HK-2 (cell line): ENCODE measurements at regions not wholly inside any gene's neighbourhood (a gene's known extent, or its start where the extent isn't known, plus 50 kb on each side); places are given as distances from the start of the nearest gene placed in this dataset.

Experiments used
- DNase-seq: peaks from one replicate; pipeline ENCODE4 v3.0.0-alpha.2; 2018; ENCODE audit not compliant: unreplicated experiment

DNA sequence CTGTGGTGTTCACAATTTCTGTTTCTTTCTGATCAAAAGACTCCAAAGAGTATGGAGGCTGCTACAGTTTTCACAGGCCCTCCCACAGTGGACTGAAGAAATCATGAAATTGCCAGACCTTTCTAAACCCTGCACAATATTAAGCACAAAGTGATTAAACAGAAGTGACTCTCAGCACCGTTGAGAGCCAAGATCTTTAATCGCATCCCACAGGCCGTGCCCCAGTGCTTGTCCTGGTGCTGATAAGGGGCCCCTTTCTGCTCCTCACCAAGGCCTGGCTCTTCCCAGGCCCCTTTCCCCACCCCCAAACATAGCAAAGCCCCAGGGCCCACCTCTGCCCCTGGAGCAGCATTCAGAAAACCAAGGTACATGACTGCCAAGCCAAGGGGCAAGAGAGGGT is 57.4 kb upstream of the BMAL1 start:
- no peak for DNase-seq

DNA sequence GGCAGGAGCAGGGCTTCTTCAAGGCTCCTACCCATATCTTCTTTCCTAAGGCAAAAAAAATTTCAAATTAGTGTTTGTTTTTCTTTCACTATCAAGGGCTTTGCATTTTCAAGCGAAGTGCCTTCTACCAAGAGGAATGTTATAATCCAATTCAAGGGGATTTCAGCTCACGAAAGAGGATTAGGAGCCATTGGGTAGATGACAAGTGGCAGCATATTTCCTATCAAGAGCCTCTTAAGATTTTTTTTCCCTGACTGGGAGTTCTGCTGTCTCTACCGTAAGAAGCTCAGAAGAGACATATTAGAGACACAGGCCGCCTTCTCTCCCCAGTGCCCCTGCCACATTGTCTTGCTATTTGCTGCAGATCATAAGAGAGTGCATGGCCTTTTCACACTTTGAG is 55.9 kb upstream of the BMAL1 start:
- no peak for DNase-seq

DNA sequence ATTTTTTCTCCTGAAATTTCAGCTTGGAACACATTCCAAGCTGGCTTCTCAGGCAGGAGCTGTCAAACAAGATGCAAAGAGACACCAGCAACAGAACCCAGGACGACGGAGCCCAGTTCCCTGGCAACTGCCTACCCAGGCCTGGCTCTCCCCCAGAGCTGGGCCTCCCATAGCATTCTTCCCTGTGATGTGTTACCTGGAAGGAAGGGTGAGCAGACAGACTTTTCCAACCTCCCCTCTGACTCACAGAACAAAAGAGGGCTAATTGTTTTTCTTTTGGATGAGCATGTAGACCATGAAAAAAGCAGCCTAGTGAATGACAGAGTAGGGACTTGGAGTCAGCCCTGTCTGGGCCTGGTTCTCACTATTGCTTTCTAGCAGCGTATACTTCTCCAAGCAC is 55.3 kb upstream of the BMAL1 start:
- DNase-seq = peak; percentile 49

DNA sequence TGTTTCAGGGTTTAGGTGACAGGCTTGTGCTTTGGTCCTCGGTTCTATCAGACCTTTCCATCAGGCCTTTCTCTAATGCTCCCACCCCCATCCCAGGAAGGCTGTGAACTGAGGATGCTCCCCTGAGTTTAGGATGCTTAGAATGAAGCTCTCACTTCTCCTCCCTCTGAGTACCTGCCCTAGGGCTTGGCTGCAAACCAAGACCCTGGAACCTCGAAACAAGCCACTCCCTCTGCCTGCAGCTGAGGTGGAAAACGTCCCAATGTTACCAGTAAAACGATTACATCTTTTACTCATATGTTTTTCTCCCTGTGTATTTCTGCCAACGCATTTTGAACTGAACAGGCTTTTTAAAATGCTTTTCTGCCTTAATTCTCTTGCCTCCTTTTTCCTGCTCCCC is 54.5 kb upstream of the BMAL1 start:
- no peak for DNase-seq

DNA sequence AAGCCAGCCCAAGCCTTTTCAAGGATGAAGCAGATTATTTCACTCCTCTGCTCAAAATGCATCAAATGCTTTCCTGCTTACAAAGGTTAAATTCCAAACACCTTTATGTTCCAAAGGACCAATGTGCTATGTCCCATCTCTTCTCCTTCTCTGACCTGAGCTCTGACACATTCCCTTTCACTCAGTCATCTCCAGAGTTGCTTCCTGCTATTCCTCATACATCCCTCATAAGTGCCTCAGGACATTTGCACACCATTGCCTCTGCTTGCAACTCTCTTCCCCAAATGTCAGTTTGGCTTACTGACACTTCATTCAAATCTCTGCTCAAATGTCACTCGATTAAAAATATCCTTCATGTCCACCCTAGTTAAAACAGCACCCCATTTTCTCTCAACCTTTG is 53.3 kb upstream of the BMAL1 start:
- DNase-seq = no peak

DNA sequence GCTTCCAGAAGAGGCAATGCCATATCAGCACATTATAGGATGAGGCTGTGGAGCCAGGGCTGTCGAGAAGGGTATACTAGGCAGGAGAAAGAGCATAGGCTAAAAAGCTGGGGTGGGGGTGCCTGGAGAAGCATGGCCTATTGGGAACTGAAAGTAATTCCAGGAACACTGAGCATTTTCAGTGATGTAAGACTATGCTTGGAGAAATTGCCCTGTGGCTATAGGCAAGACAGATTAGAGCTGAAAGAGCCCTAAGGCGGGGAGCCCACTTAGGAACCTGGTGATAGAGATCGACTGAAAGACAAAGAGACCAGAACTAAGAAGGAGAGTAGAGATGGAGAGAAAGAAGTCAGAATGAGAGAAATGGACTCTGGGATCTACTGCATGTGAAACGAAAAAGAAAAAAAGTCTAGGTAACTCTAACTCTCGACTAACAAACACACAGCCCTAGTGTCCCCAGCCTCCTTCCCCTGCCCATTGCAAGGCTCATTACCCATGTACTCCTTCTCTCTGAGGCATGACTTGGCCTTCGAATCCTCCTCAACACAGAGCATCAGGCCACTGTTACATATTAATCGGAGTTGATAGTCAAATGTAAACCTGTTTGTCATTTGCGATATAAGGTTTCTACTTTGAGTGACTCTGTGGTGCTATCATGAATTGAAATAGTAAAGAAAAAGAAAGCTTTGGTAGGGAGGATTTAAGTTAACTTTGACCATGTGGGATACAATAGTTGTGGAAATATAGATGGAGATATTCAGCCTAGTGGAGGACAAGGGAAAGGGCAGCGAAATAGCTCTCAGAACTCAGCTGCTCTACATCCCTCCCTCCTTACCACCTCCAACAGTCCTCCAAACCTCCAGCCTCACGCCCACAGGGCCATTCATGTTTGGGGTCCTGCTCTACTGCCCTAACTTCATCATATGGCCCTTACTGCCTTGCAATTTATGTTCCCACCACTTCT is 52.3 kb upstream of the BMAL1 start:
- no peak for DNase-seq

DNA sequence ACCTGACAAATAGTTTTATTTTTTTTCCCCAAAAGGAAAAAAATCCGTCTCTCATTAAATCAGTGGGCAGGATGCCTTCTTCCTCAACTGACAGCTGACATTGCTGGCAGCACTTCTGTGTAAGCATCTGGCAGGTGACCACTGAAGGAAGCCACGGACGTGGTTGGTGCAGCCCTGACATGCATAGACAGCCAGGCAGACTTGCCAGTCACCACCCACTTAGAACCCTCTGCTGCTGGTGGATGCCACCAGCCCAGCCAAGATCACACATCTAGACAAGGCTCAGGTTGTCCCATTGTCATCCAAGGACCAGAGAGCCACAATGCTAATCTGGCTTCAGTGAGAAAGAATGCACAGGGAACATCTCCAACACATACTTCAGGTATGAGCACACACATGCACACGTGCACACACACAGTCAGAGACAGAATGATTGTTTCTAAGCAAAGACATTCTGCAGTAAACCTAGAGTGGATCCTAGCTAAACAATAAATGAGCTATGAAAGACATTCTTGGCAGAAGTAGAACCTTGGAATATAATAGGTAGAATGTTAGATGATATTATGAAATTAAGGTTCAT is 49.8 kb upstream of the BMAL1 start:
- no peak for DNase-seq
